Astrocyte (in vitro differentiated cells and primary cell): ENCODE measurements at regions not wholly inside any gene's neighbourhood (a gene's known extent, or its start where the extent isn't known, plus 50 kb on each side); places are given as distances from the start of the nearest gene placed in this dataset.

ENCODE experiments used
- EZH2 ChIP-seq: IDR thresholded peaks from 2 replicates; pipeline ENCODE4 v1.6.1; 2012; ENCODE audit warnings: mild to moderate bottlenecking, low read length, inconsistent platforms; ENCODE audit not compliant: insufficient read depth
- TF ChIP-seq, protein P1 (sequence below): IDR thresholded peaks from 2 replicates; pipeline ENCODE4 v1.5.1; 2011; ENCODE audit warnings: low read depth, mild to moderate bottlenecking, inconsistent platforms, low read length, moderate library complexity; ENCODE audit not compliant: insufficient read depth

GRCh38 chrX:121102101-121102500 is 54.7 kb downstream of the GLUD2 start:
- TF ChIP-seq, protein P1, sequence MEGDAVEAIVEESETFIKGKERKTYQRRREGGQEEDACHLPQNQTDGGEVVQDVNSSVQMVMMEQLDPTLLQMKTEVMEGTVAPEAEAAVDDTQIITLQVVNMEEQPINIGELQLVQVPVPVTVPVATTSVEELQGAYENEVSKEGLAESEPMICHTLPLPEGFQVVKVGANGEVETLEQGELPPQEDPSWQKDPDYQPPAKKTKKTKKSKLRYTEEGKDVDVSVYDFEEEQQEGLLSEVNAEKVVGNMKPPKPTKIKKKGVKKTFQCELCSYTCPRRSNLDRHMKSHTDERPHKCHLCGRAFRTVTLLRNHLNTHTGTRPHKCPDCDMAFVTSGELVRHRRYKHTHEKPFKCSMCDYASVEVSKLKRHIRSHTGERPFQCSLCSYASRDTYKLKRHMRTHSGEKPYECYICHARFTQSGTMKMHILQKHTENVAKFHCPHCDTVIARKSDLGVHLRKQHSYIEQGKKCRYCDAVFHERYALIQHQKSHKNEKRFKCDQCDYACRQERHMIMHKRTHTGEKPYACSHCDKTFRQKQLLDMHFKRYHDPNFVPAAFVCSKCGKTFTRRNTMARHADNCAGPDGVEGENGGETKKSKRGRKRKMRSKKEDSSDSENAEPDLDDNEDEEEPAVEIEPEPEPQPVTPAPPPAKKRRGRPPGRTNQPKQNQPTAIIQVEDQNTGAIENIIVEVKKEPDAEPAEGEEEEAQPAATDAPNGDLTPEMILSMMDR, result no peak
- TF ChIP-seq EZH2, result no peak
